ENCODE measurements at regions not wholly inside any gene's neighbourhood (a gene's known extent, or its start where the extent isn't known, plus 50 kb on each side); places are given as distances from the start of the nearest gene placed in this dataset.

- TF ChIP-seq GATA2 (IDR thresholded peaks at IDR 0.05; ENCODE audit: low read depth, low read length): no peak
- no peak for TF ChIP-seq GATA3 (IDR thresholded peaks at IDR 0.05; ENCODE audit: low read depth, low read length)
Observed at GRCh38 chr2:18384242-18384641, 176.2 kb downstream of the RDH14 start.

Measured in SH-SY5Y (cell line).